Nephron progenitor cell (in vitro differentiated cells): ENCODE measurements at regions not wholly inside any gene's neighbourhood (a gene's known extent, or its start where the extent isn't known, plus 50 kb on each side); places are given as distances from the start of the nearest gene placed in this dataset.

Source experiments
- DNase-seq: peaks from one replicate; pipeline ENCODE4 v3.0.0; 2021
- H3K27ac Mint-ChIP-seq: 2 replicates; pipeline ENCODE4 v1.8.0; 2021; ENCODE audit warnings: mild to moderate bottlenecking, moderate library complexity, mixed read lengths
- H3K27me3 Mint-ChIP-seq: 2 replicates; pipeline ENCODE4 v1.8.0; 2021; ENCODE audit warnings: mild to moderate bottlenecking, low read depth, mixed read lengths; ENCODE audit not compliant: poor library complexity
- H3K36me3 Mint-ChIP-seq: 2 replicates; pipeline ENCODE4 v1.8.0; 2021; ENCODE audit warnings: low read depth, mixed read lengths
- H3K4me1 Mint-ChIP-seq: 2 replicates; pipeline ENCODE4 v1.8.0; 2021; ENCODE audit warnings: mixed read lengths
- H3K4me3 Mint-ChIP-seq: 2 replicates; pipeline ENCODE4 v1.8.0; 2021; ENCODE audit warnings: mild to moderate bottlenecking, moderate library complexity, mixed read lengths
- H3K9me3 Mint-ChIP-seq: 2 replicates; pipeline ENCODE4 v1.8.0; 2021; ENCODE audit warnings: mild to moderate bottlenecking, moderate library complexity, mixed read lengths
- TF ChIP-seq, protein P1 (sequence below): fragments of 200-600 bp; sonication (generic); IDR thresholded peaks from 2 replicates; pipeline ENCODE4 v1.5.0; 2021; ENCODE audit warnings: antibody characterized with exemption

DNA sequence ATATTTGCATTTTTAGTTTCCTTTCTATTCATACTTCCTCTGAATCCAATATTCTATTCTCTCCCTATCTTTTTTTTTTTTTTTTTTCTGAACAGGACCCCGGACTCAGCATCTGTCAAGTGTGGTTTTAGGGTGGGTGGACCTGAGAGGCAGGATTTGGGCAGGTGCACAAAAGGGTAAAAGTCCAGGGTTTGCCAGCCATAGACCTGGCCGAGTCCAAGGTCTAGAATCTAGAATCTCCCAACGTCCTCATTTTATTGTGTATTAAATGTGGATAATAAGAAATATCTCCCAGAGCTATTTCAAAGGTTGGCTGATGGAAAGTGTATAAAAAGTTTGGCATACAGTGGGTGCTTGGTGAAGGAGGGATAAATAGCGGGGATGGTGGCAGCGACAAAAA lies 273.3 kb upstream of the MAF start:
- TF ChIP-seq, protein P1, sequence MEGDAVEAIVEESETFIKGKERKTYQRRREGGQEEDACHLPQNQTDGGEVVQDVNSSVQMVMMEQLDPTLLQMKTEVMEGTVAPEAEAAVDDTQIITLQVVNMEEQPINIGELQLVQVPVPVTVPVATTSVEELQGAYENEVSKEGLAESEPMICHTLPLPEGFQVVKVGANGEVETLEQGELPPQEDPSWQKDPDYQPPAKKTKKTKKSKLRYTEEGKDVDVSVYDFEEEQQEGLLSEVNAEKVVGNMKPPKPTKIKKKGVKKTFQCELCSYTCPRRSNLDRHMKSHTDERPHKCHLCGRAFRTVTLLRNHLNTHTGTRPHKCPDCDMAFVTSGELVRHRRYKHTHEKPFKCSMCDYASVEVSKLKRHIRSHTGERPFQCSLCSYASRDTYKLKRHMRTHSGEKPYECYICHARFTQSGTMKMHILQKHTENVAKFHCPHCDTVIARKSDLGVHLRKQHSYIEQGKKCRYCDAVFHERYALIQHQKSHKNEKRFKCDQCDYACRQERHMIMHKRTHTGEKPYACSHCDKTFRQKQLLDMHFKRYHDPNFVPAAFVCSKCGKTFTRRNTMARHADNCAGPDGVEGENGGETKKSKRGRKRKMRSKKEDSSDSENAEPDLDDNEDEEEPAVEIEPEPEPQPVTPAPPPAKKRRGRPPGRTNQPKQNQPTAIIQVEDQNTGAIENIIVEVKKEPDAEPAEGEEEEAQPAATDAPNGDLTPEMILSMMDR, result no peak
- no peaks in the 10 kb centered on the region for H3K4me1 Mint-ChIP-seq

DNA sequence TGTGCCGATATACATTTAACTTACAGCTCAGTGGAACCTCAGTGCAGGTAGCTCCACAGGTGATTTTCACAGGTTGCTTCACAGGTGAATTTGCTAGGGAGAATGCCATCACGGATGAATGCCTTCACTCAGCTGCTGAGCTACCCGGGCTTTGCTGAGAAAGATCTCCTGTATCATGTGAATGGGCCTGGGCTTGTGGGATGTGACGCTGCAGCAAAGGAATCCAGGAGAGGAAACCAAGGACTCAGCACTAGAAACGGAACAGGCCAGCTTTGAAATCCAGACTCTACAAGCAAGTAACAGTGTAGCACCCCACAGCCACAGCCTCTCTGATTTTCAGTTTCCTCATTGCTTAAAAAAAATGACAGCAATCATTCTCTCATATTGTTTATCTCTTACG lies 271.4 kb upstream of the MAF start:
- Mint-ChIP-seq H3K36me3 (no peaks in the 10 kb centered on the region), H3K4me3 (no peak overlapping the region), H3K27me3 (no peaks in the 10 kb centered on the region), H3K9me3 (no peaks in the 10 kb centered on the region), H3K27ac (no peak overlapping the region), H3K4me1 (no peaks in the 10 kb centered on the region)
- TF ChIP-seq, protein P1, result no peak
- no peak for DNase-seq

More for the DNA sequence above, 273.3 kb upstream of the MAF start:
- Mint-ChIP-seq H3K4me3 (no peak overlapping the region), H3K9me3 (no peaks in the 10 kb centered on the region), H3K36me3 (no peaks in the 10 kb centered on the region), H3K27me3 (peaks cover 7% of the 10 kb centered on the region), H3K27ac (no peak overlapping the region)
- DNase-seq, result no peak

DNA sequence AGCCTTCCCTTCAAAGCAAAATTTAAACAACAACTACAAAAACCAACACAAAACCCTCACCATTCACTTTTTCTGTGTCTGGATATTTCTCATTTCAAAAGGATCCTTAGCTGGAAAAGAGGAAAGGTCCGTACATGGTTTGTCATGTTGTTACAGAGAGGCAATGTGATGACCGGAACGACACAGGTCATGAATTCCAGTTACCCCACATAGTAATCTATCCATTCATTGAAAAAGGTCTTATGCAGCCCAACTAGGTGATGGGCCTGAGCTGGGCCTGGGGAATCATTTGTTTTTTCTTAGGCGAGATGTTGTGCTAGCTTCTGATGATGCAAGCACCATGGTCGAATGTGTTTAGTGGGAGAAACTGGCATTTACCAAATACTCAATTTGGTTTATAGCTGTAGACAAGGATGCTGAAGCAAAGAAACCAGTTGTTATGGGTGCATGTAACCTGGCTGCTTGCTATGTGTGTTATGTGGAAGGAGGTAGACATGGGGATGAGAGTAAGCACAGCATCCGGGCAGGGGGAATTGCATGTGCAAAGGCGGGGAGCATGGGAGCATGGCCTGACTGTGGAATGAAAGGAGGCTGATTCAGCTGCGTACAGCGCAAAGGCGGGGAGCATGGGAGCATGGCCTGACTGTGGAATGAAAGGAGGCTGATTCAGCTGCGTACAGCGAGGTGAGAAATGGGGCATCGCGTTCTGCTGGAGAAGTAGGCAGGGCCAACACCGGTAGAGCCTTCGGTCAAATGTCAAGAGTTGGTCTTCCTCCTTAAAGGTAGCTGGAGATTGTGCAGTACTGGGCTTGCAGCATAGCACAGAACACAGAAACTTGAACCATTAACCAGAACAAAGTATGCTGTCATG lies 269.7 kb upstream of the MAF start:
- no peak overlapping the region for H3K27ac Mint-ChIP-seq
- H3K4me3 Mint-ChIP-seq, result no peak overlapping the region
- H3K27me3 Mint-ChIP-seq, result no peaks in the 10 kb centered on the region
- no peaks in the 10 kb centered on the region for H3K4me1 Mint-ChIP-seq
- TF ChIP-seq, protein P1, result no peak
- DNase-seq, result no peak
- H3K36me3 Mint-ChIP-seq, result no peaks in the 10 kb centered on the region
- no peaks in the 10 kb centered on the region for H3K9me3 Mint-ChIP-seq

DNA sequence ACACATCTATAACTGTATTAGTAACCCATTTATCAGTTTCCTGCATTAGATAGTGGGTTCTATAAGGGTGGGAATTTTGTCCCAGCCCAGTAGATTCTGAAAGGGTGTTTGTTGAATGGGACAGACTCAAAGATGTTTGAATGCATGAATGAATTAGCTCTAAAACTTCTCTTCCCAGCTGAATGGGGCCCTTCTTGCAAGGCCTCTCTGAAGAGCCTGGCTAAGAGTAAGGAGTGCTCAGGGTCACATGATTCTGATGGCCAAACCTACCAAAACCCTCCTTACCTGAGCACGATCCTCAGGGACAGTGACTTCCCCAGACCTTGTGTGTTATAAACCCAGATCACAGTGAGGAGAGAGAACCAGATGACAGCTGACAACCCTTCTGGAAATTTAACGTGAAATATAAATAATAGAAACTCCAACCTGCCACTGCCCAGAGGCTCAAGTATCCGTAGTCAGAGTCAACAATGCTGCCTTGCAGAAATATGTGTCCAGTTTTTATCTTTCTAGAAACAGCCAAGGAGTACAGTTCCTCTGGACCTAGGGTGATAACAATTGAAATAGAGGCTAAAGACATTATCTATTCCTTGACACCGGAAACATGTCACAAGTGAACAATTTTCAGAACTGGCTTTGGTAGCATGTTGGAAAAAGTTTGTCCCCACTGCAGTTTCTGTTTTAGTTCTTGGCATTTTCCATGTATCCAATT lies 268.9 kb upstream of the MAF start:
- Mint-ChIP-seq H3K27ac (no peak overlapping the region), H3K9me3 (no peaks in the 10 kb centered on the region), H3K36me3 (no peaks in the 10 kb centered on the region), H3K27me3 (no peaks in the 10 kb centered on the region), H3K4me3 (no peak overlapping the region), H3K4me1 (no peaks in the 10 kb centered on the region)
- no peak for DNase-seq
- TF ChIP-seq, protein P1, result no peak

DNA sequence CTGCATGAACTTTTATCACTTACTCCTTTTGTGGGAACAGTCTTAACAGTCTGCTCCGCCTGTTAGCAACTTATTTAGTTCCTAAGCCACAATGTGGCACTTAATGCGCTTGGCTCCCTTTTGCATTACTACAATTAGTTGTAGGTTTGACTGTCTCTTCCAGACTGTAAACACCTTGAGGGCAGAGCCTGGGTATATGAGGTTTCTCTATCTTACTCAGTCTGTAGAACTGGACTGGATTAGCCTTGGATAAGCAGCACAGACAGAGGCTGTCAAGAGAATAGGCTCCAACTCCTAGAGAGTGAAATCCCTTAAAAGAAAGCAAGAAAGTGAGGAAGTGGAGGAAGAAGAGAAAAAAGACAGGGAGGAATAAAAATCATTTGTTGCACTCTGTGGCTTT lies 268.3 kb upstream of the MAF start:
- Mint-ChIP-seq H3K36me3 (no peaks in the 10 kb centered on the region), H3K27ac (no peak overlapping the region), H3K9me3 (no peaks in the 10 kb centered on the region), H3K27me3 (no peaks in the 10 kb centered on the region), H3K4me3 (no peak overlapping the region), H3K4me1 (no peaks in the 10 kb centered on the region)
- no peak for DNase-seq
- TF ChIP-seq, protein P1, result no peak
